ENCODE measurements at regions not wholly inside any gene's neighbourhood (a gene's known extent, or its start where the extent isn't known, plus 50 kb on each side); places are given as distances from the start of the nearest gene placed in this dataset.
"Not testable (repeated sequence)": the region's sequence is repeated elsewhere in the genome, so short reads cannot be mapped to it uniquely, and the experiment has no call there.

DNA sequence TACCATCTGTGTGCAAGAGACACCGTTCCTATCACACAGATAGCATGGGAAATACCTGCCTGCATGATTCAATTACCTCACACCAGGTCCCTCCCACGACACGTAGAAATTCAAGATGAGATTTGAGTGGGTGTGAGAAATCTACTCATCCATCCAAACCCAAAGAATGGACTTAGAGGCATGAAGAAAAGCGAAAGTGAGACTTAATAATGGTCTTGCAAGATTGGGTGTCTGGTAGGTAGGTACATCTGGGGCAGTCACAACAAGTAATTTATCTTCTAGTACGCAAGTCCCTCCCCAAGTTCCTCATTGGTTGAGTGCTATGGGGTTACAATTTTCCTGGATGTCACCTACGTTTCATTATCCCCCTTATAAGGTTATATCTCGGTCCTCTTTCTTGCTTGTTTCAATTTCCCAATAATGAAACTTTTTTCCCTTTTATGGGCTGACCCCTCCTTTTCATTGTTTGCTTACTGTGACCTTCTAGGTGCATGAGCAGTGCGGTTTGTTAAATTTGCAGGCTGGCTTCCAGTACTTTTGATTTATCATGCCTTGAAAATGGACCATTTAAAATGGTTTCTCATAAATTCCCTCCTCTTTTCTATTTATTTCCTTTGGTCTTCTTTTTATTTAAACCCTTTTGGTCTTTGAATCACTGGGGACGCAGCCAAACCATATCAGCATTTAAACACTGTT, 63.1 kb upstream of the ZNF658 start:
- not testable (repeated sequence) for DNase-seq
